Hematopoietic multipotent progenitor cell treated with erythropoietin and hydrocortisone succinate and interleukin-3 and kit ligand, for 8 days (in vitro differentiated cells): ENCODE measurements at regions not wholly inside any gene's neighbourhood (a gene's known extent, or its start where the extent isn't known, plus 50 kb on each side); places are given as distances from the start of the nearest gene placed in this dataset.
"Not testable (repeated sequence)": the region's sequence is repeated elsewhere in the genome, so short reads cannot be mapped to it uniquely, and the experiment has no call there.

Experiments used
- DNase-seq: peaks from one replicate; pipeline ENCODE4 v3.0.0-alpha.2; 2015

GRCh38 chr17:54372069-54372749 lies 528.4 kb upstream of the TOM1L1 start:
- DNase-seq: no peak

DNA sequence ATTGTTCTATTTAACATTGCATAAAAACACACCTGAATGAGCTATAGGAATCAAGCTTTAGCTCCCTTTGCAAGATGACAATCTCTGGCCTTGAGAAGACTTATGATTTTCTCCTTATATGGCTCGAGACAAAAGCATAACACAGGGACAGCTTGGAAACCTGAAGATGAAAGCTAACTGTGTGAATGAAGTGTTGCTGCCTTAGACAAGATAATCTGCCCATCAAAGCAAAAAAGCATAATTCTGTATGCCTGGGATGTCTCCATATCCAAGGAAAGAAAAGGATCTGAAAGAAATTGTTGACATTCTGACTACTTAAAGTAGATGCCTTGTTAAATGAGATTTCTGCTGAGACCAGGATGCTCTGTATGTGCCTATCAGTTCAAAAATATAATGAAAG lies 526.7 kb upstream of the TOM1L1 start:
- DNase-seq: no peak

GRCh38 chr17:54376409-54376808 lies 524.2 kb upstream of the TOM1L1 start:
- not testable (repeated sequence) for DNase-seq

DNA sequence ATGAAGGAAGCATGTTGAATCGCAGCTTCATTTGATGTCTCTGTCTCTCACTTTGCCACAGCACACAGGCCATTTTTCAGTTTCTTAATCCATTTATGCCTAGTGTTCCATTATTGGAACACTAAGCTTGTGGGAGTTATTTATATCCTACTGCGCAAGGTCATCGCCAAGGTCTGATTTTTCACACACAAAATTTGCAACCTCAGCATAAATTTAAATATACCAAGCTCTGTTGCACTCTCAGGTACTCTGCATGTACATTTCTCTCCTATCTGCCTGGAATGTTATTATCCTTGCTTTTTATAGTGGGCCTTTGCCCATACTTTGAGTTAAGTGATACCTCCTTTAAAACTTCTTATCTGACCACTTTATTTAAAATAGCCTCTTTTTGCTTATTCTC lies 519.2 kb upstream of the TOM1L1 start:
- DNase-seq: no peak

GRCh38 chr17:54404259-54404658 lies 496.4 kb upstream of the TOM1L1 start:
- no peak for DNase-seq

- DNase-seq: no peak
Observed at GRCh38 chr17:54405826-54406225, 494.8 kb upstream of the TOM1L1 start.

- DNase-seq: no peak
Observed at GRCh38 chr17:54408731-54409130, 491.9 kb upstream of the TOM1L1 start.

DNA sequence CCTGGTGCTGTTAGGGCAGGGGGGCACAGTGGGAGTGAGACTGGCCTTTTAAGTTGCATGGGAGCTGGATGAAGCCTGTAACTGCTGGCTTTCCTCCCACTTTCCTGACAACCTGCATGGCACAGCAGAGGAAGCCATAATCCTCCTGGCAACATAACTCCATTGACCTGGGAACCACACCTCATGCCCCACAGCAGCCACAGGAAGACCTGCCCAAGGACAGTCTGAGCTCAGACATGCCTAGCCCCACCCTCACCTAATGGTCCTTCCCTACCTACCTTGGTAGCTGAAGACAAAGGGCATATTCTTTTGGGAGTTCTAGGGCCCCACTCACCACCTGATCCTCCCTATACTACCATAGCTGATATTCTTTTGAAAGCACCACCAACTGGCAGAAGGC lies 482.2 kb upstream of the TOM1L1 start:
- DNase-seq: no peak

DNA sequence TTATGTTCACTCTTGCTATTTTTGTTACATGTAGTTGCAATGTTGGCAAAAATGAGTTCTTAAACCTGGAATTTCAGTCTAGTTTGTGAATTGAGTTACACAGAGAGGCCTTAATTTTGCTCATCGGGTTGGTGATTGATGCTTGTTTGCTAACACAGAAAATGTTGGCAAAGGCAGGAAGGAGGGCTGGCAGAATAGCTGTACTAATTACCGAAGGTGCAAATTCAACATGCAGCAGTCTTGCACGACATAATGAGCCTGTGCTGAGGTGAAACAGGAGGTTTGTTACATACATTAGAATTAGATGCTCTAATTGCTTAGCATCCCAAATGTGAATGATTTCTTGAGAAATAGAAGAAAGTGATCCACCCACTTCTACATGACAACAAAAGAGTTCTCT lies 475.0 kb upstream of the TOM1L1 start:
- no peak for DNase-seq

GRCh38 chr17:54426296-54426886 lies 474.3 kb upstream of the TOM1L1 start:
- DNase-seq: peak; percentile 14

DNA sequence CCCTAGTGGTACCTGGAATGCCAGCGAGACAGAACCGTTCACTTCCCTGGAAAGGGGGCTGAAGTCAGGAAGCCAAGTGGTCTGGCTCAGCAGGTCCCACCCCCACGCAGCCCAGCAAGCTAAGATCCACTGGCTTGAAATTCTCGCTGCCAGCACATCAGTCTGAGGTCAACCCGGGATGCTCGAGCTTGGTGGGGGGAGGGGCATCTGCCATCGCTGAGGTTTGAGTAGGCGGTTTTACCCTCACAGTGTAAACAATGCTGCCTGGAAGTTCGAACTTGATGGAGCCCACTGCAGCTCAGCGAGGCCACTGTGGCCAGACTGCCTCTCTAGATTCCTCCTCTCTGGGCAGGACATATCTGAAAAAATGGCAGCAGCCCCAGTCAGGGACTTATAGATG lies 464.7 kb upstream of the TOM1L1 start:
- no peak for DNase-seq

DNA sequence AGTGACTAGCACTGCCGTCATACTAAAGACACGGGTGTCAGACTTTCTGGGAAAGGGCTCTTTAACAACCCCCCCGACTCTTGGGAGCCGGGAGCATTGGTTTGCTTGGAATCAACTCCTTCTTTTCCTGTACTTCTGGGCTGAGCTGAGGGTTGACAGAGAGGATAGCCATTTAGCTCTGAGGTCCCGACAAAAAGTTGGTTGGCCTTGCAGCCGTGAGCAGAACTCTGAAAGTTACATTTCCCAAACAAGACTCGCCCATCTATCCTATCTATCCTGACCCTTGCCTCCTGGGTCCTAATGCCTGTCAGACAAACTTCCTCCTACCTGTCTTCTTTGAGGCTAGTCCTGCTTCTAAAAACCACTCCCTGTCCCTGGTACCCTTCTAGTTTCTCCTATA lies 460.8 kb upstream of the TOM1L1 start:
- DNase-seq: no peak

- DNase-seq: no peak
Observed at GRCh38 chr17:54451051-54451450, 449.6 kb upstream of the TOM1L1 start.

- DNase-seq: no peak
Observed at GRCh38 chr17:54452666-54453348, 447.8 kb upstream of the TOM1L1 start.

- DNase-seq: no peak
Observed at GRCh38 chr17:54455251-54455868, 445.3 kb upstream of the TOM1L1 start.

GRCh38 chr17:54465443-54465842 lies 435.2 kb upstream of the TOM1L1 start:
- not testable (repeated sequence) for DNase-seq

GRCh38 chr17:54466875-54467274 lies 433.8 kb upstream of the TOM1L1 start:
- no peak for DNase-seq

- no peak for DNase-seq
Observed at GRCh38 chr17:54482843-54483242, 417.8 kb upstream of the TOM1L1 start.

DNA sequence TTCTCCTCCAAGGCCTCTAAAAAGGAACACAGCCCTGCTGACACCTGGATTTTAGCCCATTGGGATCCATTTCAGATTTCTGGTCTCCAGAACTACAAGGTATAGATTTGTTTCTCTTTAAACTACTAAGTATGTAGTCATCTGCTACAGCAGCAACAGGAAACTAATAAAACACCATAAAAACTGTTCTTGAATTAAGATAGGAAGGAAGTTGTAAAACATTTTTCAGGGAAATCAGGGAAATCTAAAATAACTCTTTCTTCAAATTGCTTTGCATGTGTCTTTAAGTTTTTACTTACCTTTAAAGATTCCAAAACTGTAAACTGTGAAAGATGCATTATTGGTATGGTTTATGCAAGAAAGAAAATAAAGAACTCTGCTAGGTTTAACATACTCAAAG lies 407.0 kb upstream of the TOM1L1 start:
- no peak for DNase-seq

DNA sequence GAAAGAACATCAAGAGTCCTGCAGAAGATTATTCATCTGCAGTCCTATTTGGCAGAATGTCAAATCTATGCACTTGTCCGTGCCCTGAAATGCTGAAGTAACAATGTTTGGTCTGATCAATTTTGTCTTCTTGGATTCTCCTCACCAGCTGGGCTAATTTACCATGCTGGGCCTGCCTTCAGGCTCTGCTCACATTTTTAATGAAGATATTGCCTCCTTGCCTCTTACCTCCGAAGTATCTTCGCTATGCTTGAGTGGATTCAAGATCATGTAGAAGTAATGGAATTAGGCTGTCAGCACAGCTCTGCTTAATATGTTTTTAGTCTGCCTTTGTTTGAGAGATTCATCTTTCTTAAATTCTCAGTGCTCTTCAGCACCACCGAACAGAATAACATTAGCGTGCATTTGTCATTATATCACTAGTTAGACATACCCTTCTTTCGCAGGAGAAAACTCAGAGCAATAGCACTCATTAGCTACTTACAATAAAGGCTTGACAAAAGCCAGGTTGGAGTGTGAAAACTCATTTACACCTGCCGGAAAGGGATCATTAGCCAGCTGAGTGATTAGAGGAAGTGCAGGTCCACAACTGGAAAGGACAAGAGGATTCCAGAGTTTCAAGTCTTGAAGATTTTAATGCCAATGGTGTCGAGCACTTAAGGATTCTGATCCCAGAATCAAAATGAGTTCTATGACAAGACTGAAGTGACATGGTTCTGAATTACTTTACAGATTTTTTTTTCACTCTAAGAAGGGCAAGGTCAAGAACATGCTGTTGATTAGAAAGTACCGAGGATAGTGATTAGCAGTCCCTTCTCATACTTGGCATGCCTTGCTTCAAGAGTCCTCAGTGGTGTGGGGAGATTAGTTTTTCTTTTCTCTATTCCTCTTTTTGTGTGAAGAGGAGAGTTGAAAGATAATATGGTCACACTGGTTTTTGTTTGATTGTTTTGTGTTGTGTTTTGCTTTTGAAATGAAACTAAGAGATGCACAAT lies 405.6 kb upstream of the TOM1L1 start:
- no peak for DNase-seq

GRCh38 chr17:54505404-54505803 lies 395.2 kb upstream of the TOM1L1 start:
- DNase-seq: no peak

DNA sequence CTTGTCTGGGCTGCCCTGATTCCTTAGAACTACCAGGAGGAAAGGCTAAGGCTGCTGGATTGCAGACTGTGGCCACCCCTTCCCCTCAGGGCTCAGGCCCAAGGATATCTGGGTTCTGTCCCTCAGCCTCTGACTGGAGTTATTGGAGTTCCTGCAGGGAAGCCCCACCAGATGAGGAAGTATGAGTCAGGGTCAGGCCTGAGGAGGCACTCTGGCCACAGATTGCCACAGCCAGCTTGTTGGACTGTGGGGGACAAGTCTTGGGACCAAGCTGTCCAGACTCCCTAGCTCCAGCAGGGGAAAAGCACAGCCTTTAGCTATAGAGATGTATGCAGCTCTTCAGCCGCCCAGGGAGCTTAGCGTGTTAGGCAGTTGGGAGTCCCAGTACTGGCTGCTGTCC lies 381.9 kb upstream of the TOM1L1 start:
- no peak for DNase-seq

- DNase-seq: no peak
Observed at GRCh38 chr17:54521137-54521536, 379.5 kb upstream of the TOM1L1 start.
